Keratinocyte (primary cell): ENCODE measurements at regions not wholly inside any gene's neighbourhood (a gene's known extent, or its start where the extent isn't known, plus 50 kb on each side); places are given as distances from the start of the nearest gene placed in this dataset.

Source experiments
- DNase-seq: peaks from one replicate; pipeline ENCODE4 v3.0.0-alpha.2; 2011; ENCODE audit warnings: low read depth, missing footprints, low spot score
- FAIRE-seq: peaks from 2 replicates; lab custom pipeline; 2011; peaks lifted over from hg19 to GRCh38; lab: Jason Lieb, UNC
- H2AFZ ChIP-seq: 2 replicates; pipeline ENCODE4 v1.6.0; 2012; ENCODE audit warnings: low read length, control low read depth, inconsistent platforms; ENCODE audit not compliant: control insufficient read depth
- H3K27ac ChIP-seq: 2 replicates; pipeline ENCODE4 v1.5.1; 2011; ENCODE audit warnings: low read length; ENCODE audit not compliant: control insufficient read depth, insufficient read depth
- H3K27me3 ChIP-seq: 3 replicates; pipeline ENCODE4 v1.6.0; 2011; ENCODE audit warnings: low read length; ENCODE audit not compliant: control insufficient read depth, insufficient read depth; ENCODE audit errors: extremely low read depth
- H3K36me3 ChIP-seq, 2 experiments: 2 replicates in 1 of 2; 3 replicates in 1 of 2; pipeline ENCODE4 v1.5.1; 2011; ENCODE audit warnings: low read length in 2 of 2, mild to moderate bottlenecking in 1 of 2; ENCODE audit not compliant: control insufficient read depth in 2 of 2, insufficient read depth in 2 of 2; ENCODE audit errors: extremely low read depth in 1 of 2
- H3K4me1 ChIP-seq: 3 replicates; pipeline ENCODE4 v1.5.1; 2011; ENCODE audit warnings: low read length; ENCODE audit not compliant: control insufficient read depth, insufficient read depth; ENCODE audit errors: extremely low read depth
- H3K4me2 ChIP-seq: 3 replicates; pipeline ENCODE4 v1.6.0; 2011; ENCODE audit warnings: low read depth, low read length; ENCODE audit not compliant: control insufficient read depth, insufficient read depth; ENCODE audit errors: extremely low read depth
- H3K4me3 ChIP-seq, 3 experiments: fragments of 200-600 bp in 1 of 3; sonication (generic) in 1 of 3; 2 replicates in 2 of 3; 3 replicates in 1 of 3; pipeline ENCODE4 v1.5.1; 2011 to 2016; ENCODE audit warnings: low read length in 3 of 3, mild to moderate bottlenecking in 3 of 3, control low read depth in 2 of 3, inconsistent platforms in 1 of 3, low read depth in 1 of 3, mixed read lengths in 1 of 3, mixed run types in 1 of 3, moderate library complexity in 1 of 3; ENCODE audit not compliant: control insufficient read depth in 2 of 3, insufficient read depth in 2 of 3; ENCODE audit errors: extremely low read depth in 1 of 3
- H3K79me2 ChIP-seq: 2 replicates; pipeline ENCODE4 v1.6.0; 2012; ENCODE audit warnings: low read length; ENCODE audit not compliant: control insufficient read depth, insufficient read depth
- H3K9ac ChIP-seq: 3 replicates; pipeline ENCODE4 v1.6.0; 2011; ENCODE audit warnings: low read length; ENCODE audit not compliant: control insufficient read depth, insufficient read depth; ENCODE audit errors: extremely low read depth
- H3K9me1 ChIP-seq: 3 replicates; pipeline ENCODE4 v1.6.0; 2011; ENCODE audit warnings: low read length; ENCODE audit not compliant: control insufficient read depth, insufficient read depth; ENCODE audit errors: extremely low read depth
- H3K9me3 ChIP-seq: 2 replicates; pipeline ENCODE4 v1.5.1; 2012; ENCODE audit warnings: low read depth, low read length; ENCODE audit not compliant: control insufficient read depth
- H4K20me1 ChIP-seq: 3 replicates; pipeline ENCODE4 v1.6.0; 2011; ENCODE audit warnings: low read length; ENCODE audit not compliant: control insufficient read depth, insufficient read depth; ENCODE audit errors: extremely low read depth
- EZH2 ChIP-seq: IDR thresholded peaks from one replicate; pipeline ENCODE4 v1.6.1; 2012; ENCODE audit warnings: inconsistent platforms, mild to moderate bottlenecking, low read length, moderate library complexity
- dilution Hi-C: fragments of 300-500 bp; cut with MboI; formaldehyde crosslinking; loops from one replicate; pipeline ENCODE4 v1.7.0; 2020; ENCODE audit warnings: low sequenced_read_pairs; ENCODE audit not compliant: extremely low pct_ligation_motif_present
- TF ChIP-seq, protein P1 (sequence below), 3 experiments: IDR thresholded peaks in 1 of 3; conservative IDR thresholded peaks in 1 of 3; optimal IDR thresholded peaks in 1 of 3; 2 replicates in 2 of 3; 3 replicates in 1 of 3; pipeline versions ENCODE3 to v1.5.1; 2011; ENCODE audit warnings: low read length in 3 of 3, mild to moderate bottlenecking in 3 of 3, moderate library complexity in 2 of 3, control low read depth in 1 of 3, inconsistent platforms in 1 of 3; ENCODE audit not compliant: insufficient read depth in 2 of 3; ENCODE audit errors: extremely low read depth in 1 of 3

DNA sequence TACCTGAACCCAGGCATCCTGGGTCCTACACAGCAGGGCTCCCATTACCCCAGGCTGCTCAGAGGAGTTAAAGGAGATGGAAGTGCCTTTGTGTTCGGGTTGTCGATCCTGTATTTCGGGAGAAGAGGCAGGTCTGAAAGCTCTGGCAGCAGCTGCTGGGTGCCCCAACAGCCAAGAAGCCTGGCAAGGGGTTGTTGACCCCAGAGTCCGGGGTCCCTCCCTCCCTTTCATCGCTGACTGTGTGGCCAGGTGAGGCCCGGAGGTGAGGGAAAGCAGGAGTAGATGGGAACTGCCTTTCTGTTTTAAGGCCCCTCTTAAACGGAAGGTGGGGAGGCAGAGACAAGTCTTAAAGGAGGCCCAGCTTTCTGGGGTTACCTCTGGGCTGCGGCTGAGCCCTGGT lies 106.0 kb upstream of the SYT13 start:
- dilution Hi-C loops, result no loop called here
- Histone ChIP-seq H3K4me1 (no peaks in the 10 kb centered on the region), H2AFZ (no peak overlapping the region), H3K27me3 (peaks cover 7% of the 10 kb centered on the region), H3K9me3 (no peaks in the 10 kb centered on the region), H3K9me1 (no peaks in the 10 kb centered on the region), H3K4me3 (no peak overlapping the region), H3K36me3 (no peaks in the 10 kb centered on the region), H3K79me2 (no peaks in the 10 kb centered on the region), H4K20me1 (no peaks in the 10 kb centered on the region), H3K9ac (no peak overlapping the region), H3K27ac (no peak overlapping the region), H3K4me2 (no peak overlapping the region)
- TF ChIP-seq EZH2, result no peak
- TF ChIP-seq, protein P1, sequence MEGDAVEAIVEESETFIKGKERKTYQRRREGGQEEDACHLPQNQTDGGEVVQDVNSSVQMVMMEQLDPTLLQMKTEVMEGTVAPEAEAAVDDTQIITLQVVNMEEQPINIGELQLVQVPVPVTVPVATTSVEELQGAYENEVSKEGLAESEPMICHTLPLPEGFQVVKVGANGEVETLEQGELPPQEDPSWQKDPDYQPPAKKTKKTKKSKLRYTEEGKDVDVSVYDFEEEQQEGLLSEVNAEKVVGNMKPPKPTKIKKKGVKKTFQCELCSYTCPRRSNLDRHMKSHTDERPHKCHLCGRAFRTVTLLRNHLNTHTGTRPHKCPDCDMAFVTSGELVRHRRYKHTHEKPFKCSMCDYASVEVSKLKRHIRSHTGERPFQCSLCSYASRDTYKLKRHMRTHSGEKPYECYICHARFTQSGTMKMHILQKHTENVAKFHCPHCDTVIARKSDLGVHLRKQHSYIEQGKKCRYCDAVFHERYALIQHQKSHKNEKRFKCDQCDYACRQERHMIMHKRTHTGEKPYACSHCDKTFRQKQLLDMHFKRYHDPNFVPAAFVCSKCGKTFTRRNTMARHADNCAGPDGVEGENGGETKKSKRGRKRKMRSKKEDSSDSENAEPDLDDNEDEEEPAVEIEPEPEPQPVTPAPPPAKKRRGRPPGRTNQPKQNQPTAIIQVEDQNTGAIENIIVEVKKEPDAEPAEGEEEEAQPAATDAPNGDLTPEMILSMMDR (optimal IDR thresholded peaks at IDR 0.05 in 1 of 3, IDR thresholded peaks at IDR 0.05 in 1 of 3, conservative IDR thresholded peaks at IDR 0.05 in 1 of 3; ENCODE audit: extremely low read depth in 1 of 3, insufficient read depth in 2 of 3, low read length in 3 of 3), result no peak
- DNase-seq, result no peak
- no peak for FAIRE-seq

DNA sequence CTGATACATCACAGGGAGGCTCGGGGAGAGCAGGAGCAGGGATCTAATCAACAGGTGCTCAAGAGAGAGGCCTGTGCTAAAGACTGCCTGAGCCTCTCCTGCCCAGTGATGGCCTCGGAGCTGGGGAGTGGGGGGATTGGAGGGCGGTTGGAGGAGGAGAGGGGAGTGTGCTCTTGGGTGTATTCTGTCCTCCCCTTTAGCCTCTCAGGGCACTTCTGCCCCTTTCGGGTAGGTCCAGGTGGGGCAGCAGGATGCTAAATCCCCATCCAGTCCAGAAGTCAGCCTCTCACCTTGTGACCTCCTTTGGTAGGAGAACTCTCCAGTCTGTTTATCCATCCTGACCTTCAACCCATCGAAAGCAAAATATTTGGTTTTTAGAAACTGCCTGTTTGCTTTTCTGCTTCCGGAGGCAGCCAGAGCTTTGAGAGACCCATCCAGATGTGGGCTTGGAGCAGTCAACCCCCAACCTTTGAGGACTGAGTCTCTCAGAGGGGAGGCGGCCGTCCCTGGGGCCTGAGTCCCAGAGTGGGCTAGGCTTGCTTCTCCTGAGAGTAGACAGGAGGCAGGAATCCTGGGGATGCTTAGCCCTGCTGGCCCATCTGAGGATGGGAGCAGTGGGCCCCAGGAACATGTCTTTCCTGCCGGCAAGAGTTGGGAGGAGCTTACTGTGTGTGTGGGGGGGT lies 105.2 kb upstream of the SYT13 start:
- FAIRE-seq (no peak), DNase-seq (no peak)
- H3K36me3 ChIP-seq, result no peaks in the 10 kb centered on the region
- no peaks in the 10 kb centered on the region for H3K79me2 ChIP-seq
- H3K9ac ChIP-seq, result no peak overlapping the region
- H2AFZ ChIP-seq, result no peak overlapping the region
- no peak overlapping the region for H3K27ac ChIP-seq
- dilution Hi-C loops, result no loop called here
- TF ChIP-seq EZH2, result no peak
- TF ChIP-seq, protein P1 (optimal IDR thresholded peaks at IDR 0.05 in 1 of 3, IDR thresholded peaks at IDR 0.05 in 1 of 3, conservative IDR thresholded peaks at IDR 0.05 in 1 of 3; ENCODE audit: extremely low read depth in 1 of 3, insufficient read depth in 2 of 3, low read length in 3 of 3), result no peak
- H3K4me3 ChIP-seq, result no peak overlapping the region
- H3K4me2 ChIP-seq, result no peak overlapping the region
- peaks cover 7% of the 10 kb centered on the region for H3K27me3 ChIP-seq
- H3K4me1 ChIP-seq, result no peaks in the 10 kb centered on the region
- no peaks in the 10 kb centered on the region for H4K20me1 ChIP-seq
- no peaks in the 10 kb centered on the region for H3K9me3 ChIP-seq
- H3K9me1 ChIP-seq, result no peaks in the 10 kb centered on the region
